Gastroesophageal sphincter (tissue), 4 donors: ENCODE measurements at regions not wholly inside any gene's neighbourhood (a gene's known extent, or its start where the extent isn't known, plus 50 kb on each side); places are given as distances from the start of the nearest gene placed in this dataset.
"Not testable (repeated sequence)": the region's sequence is repeated elsewhere in the genome, so short reads cannot be mapped to it uniquely, and the experiment has no call there.

Source experiments
- ATAC-seq: fragments of 150-250 bp; one replicate; pipeline ENCODE4 v1.9.1; 2016; ENCODE audit warnings: mild to moderate bottlenecking, moderate library complexity
- H3K27ac ChIP-seq, 4 donors: fragments of 200-600 bp; sonication (generic) in 3 of 4; 1 replicate in 3 of 4; 2 replicates in 1 of 4; pipeline ENCODE4 v1.5.1; 2016 to 2019
- H3K27me3 ChIP-seq: fragments of 200-600 bp; sonication (generic); one replicate; pipeline ENCODE4 v1.5.1; 2019
- H3K36me3 ChIP-seq, 2 donors: fragments of 200-600 bp; sonication (generic); one replicate each; pipeline ENCODE4 v1.5.1; 2019; ENCODE audit warnings: control low read depth in 1 of 2
- H3K4me1 ChIP-seq, 3 donors: fragments of 200-600 bp; sonication (generic); 1 replicate in 2 of 3; 2 replicates in 1 of 3; pipeline ENCODE4 v1.5.1; 2016 to 2019; ENCODE audit warnings: control low read depth in 2 of 3
- H3K4me3 ChIP-seq, 2 donors: fragments of 200-600 bp; sonication (generic); one replicate each; pipeline ENCODE4 v1.5.1; 2019; ENCODE audit warnings: mild to moderate bottlenecking in 1 of 2, moderate library complexity in 1 of 2
- H3K9me3 ChIP-seq, 3 donors: fragments of 200-600 bp; sonication (generic); one replicate each; pipeline ENCODE4 v1.5.1; 2017 to 2019; ENCODE audit warnings: control low read depth in 2 of 3
- EP300 ChIP-seq: sonication (generic); formaldehyde crosslinking; IDR thresholded peaks from one replicate; pipeline ENCODE4 v1.6.1; 2017; ENCODE audit warnings: antibody characterized with exemption, mild to moderate bottlenecking
- POLR2A ChIP-seq, 2 donors: fragments of 450-650 bp; IDR thresholded peaks; one replicate each; pipeline ENCODE4 v1.6.1; 2017; ENCODE audit warnings: antibody characterized with exemption in 2 of 2, mild to moderate bottlenecking in 2 of 2, moderate library complexity in 1 of 2
- POLR2AphosphoS5 ChIP-seq: sonication (generic); formaldehyde crosslinking; IDR thresholded peaks from one replicate; pipeline ENCODE4 v1.6.1; 2017; ENCODE audit warnings: antibody characterized with exemption
- WGBS, 2 donors: methylation state at CpG; one replicate each; pipeline ENCODE4 v1.1.5; 2018; ENCODE audit warnings: low coverage in 1 of 2; 5-methylcytosine and 5-hydroxymethylcytosine counted together
- TF ChIP-seq, protein P1 (sequence below), 4 experiments: fragments of 200-600 bp in 2 of 4; fragments of 450-650 bp in 2 of 4; sonication (generic) in 1 of 4; IDR thresholded peaks; one replicate each; pipeline ENCODE4 v1.5.1; 2017 to 2019; ENCODE audit warnings: antibody characterized with exemption in 4 of 4, mild to moderate bottlenecking in 2 of 4, moderate library complexity in 2 of 4

DNA sequence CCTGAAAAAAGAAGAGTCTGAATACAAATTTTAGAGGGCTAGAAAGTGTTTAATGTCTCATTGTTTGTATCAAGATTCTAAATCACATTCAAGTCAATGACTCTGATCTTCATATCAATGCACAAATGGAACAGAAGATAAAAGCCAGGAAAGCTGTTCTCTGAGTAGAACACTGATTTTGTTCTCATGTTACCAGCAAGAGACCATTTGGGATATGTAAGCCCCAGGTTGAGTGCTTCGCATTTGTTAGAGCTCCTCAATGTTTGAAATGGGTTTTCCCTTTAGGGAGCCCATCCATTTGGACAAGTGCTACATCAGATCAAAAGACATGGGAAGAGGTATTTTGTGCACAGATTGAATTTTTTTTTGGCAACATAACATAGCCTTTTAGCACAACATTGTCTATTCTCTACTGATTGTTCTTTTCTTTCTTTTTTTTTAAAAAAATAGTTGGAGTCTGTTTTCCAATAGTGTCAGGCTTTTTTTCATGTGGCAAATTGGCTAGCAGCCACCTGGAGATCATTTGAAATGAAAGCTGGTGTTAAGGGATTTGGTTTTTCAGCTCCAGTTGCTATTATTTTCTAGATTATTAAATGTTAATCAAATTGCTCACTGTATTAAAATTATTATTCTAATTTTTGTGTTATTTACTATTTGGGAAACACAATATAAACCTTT is 74.5 kb upstream of the ZPLD1 start:
- H3K4me3 ChIP-seq, result no peak overlapping the region
- H3K36me3 ChIP-seq, result no peaks in the 10 kb centered on the region
- peaks cover 0 to 6% (median 0%) of the 10 kb centered on the region in 3 donors for H3K9me3 ChIP-seq
- no peak for ATAC-seq
- H3K27ac ChIP-seq, result no peak overlapping the region
- TF ChIP-seq POLR2A (IDR thresholded peaks at IDR 0.05) (no peak), EP300 (no peak), POLR2AphosphoS5 (no peak)
- TF ChIP-seq, protein P1, sequence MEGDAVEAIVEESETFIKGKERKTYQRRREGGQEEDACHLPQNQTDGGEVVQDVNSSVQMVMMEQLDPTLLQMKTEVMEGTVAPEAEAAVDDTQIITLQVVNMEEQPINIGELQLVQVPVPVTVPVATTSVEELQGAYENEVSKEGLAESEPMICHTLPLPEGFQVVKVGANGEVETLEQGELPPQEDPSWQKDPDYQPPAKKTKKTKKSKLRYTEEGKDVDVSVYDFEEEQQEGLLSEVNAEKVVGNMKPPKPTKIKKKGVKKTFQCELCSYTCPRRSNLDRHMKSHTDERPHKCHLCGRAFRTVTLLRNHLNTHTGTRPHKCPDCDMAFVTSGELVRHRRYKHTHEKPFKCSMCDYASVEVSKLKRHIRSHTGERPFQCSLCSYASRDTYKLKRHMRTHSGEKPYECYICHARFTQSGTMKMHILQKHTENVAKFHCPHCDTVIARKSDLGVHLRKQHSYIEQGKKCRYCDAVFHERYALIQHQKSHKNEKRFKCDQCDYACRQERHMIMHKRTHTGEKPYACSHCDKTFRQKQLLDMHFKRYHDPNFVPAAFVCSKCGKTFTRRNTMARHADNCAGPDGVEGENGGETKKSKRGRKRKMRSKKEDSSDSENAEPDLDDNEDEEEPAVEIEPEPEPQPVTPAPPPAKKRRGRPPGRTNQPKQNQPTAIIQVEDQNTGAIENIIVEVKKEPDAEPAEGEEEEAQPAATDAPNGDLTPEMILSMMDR (IDR thresholded peaks at IDR 0.05), result no peak
- no peaks in the 10 kb centered on the region for H3K27me3 ChIP-seq
- WGBS, 2 donors, result 45 to 50% methylated on average over 1 of the region's 1 CpG
- no peaks in the 10 kb centered on the region for H3K4me1 ChIP-seq

DNA sequence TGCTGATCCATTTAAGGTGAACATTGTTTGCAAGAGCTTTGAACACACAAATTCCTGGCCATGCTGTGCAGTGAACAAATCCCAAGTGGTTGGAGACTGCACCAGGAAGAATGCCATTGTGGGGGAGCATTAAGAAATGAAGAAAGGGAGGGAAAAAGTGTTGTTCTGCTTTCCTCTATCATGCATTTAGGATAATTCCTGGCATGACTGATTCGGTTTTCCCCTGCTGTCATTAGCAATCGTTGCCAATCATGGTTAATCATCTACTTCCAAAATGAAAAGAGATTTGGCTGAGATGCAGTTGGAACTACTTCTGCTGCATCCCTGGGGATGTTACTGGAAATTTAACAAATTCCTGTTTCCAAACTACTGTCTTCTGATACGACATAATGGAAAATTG is 73.7 kb upstream of the ZPLD1 start:
- no peak for ATAC-seq
- H3K36me3 ChIP-seq, result no peaks in the 10 kb centered on the region
- no peaks in the 10 kb centered on the region for H3K4me1 ChIP-seq
- peaks cover 0 to 6% (median 0%) of the 10 kb centered on the region in 3 donors for H3K9me3 ChIP-seq
- no peak overlapping the region for H3K4me3 ChIP-seq
- TF ChIP-seq, protein P1 (IDR thresholded peaks at IDR 0.05), result no peak
- TF ChIP-seq EP300, result no peak
- no peak for TF ChIP-seq POLR2AphosphoS5
- TF ChIP-seq POLR2A (IDR thresholded peaks at IDR 0.05), result no peak
- WGBS, 2 donors, result 28 to 57% methylated on average over 3 of the region's 3 CpGs
- H3K27ac ChIP-seq, result no peak overlapping the region
- H3K27me3 ChIP-seq, result no peaks in the 10 kb centered on the region

DNA sequence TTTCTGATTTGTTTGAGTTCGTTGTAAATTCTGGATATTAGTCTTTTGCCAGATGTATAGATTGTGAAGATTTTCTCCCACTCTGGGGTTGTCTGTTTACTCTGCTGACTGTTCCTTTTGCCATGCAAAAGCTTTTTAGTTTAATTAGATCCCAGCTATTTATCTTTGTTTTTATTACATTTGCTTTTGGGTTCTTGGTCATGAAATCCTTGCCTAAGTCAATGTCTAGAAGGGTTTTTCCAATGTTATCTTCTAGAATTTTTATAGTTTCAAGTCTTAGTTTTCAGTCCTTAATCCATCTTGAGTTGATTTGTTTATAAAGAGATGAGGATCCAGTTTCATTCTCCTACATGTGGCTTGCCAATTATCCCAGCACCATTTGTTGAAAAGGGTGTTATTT is 68.7 kb upstream of the ZPLD1 start:
- not testable (repeated sequence) for H3K4me1 ChIP-seq, H3K36me3 ChIP-seq, H3K4me3 ChIP-seq, H3K27ac ChIP-seq, ATAC-seq, H3K27me3 ChIP-seq
- peaks cover 0 to 14% (median 0%) of the 10 kb centered on the region in 3 donors for H3K9me3 ChIP-seq
- WGBS, 2 donors, result 100% methylated on average over 1 of the region's 1 CpG; no CpG with 5 or more reads in 1 of the 2 donors

DNA sequence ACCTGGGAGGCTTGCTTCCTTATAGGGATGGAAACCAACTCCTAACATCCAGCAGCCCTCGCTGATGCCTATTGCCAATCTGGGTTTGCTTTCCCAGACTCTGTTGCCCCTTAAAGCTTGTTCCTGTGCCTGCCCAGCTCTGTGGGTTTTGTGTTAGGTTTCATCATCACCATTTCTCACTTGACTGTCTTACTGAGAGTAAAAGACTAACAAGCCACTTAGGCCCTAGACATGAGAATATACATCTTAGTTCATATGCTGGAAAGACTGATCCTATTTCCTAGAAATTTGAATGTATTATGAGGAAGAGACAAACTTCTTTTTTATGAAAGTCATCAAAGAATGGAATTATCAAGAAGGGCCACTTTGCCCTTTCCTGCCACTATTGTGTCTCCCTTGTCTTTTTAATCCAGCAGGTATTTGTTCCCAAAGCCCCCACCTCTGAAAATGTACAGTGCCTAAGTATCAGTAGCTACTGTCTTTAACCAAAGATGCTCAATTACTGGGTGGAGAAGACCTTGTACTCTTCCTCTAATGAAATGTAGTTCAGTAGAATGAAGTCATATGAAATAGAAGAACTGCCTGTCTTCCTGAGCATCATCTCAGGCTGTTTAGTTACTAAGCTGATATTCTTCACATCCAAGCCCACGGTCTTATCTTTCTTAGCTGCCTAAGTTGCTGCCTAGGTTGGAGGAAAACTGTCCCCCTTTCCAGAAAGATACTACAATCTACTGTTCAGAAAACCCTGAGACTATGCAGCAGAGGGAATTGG is 59.8 kb upstream of the ZPLD1 start:
- no peak for ATAC-seq
- TF ChIP-seq, protein P1 (IDR thresholded peaks at IDR 0.05), result no peak
- TF ChIP-seq EP300 (no peak), POLR2AphosphoS5 (no peak), POLR2A (IDR thresholded peaks at IDR 0.05) (no peak)
- Histone ChIP-seq H3K4me3 (no peak overlapping the region), H3K27ac (no peak overlapping the region), H3K36me3 (no peaks in the 10 kb centered on the region), H3K9me3 (no peaks in the 10 kb centered on the region), H3K27me3 (no peaks in the 10 kb centered on the region), H3K4me1 (no peaks in the 10 kb centered on the region)
- WGBS, 2 donors, result 59 to 76% methylated on average over 2 of the region's 2 CpGs

DNA sequence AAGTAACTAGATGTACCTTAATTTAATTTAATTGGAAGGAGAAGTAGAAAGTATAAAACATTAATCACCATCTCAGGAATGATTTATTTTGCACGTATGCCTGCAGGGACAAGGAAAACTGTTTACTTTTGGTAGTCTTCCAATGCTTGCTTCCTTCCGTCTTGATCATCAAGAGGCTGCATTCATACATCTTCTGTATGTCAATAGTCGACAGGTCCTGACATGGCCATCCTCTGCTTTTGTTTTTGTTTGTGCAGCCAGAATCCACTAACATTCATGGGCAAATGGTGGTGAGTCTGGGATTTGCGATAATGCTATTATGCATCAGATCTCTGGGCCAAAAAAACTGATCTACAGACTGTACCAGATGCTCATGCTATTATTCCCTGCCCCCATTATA is 56.6 kb upstream of the ZPLD1 start:
- WGBS, 2 donors, result 62 to 66% methylated on average over 4 of the region's 4 CpGs
- no peak overlapping the region for H3K27ac ChIP-seq
- H3K4me1 ChIP-seq, result no peaks in the 10 kb centered on the region
- ATAC-seq, result no peak
- no peaks in the 10 kb centered on the region for H3K27me3 ChIP-seq
- TF ChIP-seq EP300, result no peak
- no peak for TF ChIP-seq POLR2AphosphoS5
- no peak for TF ChIP-seq POLR2A (IDR thresholded peaks at IDR 0.05)
- TF ChIP-seq, protein P1 (IDR thresholded peaks at IDR 0.05), result no peak
- H3K9me3 ChIP-seq, result no peaks in the 10 kb centered on the region
- H3K36me3 ChIP-seq, result no peaks in the 10 kb centered on the region
- H3K4me3 ChIP-seq, result no peak overlapping the region

DNA sequence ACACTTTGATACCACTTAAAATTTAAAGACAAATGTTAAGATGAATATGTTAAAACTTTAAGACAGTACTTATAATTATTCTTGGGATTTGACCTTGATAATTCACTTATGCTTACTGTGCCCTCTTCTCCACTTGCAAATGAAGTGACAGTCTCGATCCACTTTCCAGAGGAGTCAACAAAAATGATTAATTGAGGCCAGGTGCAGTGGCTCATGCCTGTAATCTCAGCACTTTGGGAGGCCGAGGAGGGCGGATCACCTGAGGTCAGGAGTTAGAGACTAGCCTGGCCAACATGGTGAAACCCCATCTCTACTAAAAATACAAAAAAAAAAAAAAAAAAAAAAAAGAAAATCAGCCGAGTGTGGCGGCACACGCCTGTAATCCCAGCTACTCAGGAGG is 52.6 kb upstream of the ZPLD1 start:
- H3K9me3 ChIP-seq, H3K36me3 ChIP-seq, H3K27ac ChIP-seq, H3K4me3 ChIP-seq, ATAC-seq, H3K27me3 ChIP-seq, H3K4me1 ChIP-seq: not testable (repeated sequence)
- WGBS, 2 donors, result 64 to 88% methylated on average over 1 to 3 of the region's 6 CpGs
